ENCODE measurements at regions not wholly inside any gene's neighbourhood (a gene's known extent, or its start where the extent isn't known, plus 50 kb on each side); places are given as distances from the start of the nearest gene placed in this dataset.

GRCh38 chr10:125264757-125265578, 104.6 kb upstream of the CTBP2 start:
- CTCF ChIA-PET, result no interaction called here
- no peaks in the 10 kb centered on the region for H3K4me1 ChIP-seq (ENCODE audit: control insufficient read depth, insufficient read depth, low read length)
- intact Hi-C loops (cut with micrococcal nuclease; ENCODE audit: unreplicated experiment) (no loop called here), in situ Hi-C loops (cut with MboI) (no loop called here)
- H4K20me1 ChIP-seq (ENCODE audit: control insufficient read depth, insufficient read depth), result no peaks in the 10 kb centered on the region; the same call in 1 of the 2 replicates
- no peak overlapping the region for H3K27ac ChIP-seq (ENCODE audit: control insufficient read depth, insufficient read depth)
- WGBS (ENCODE audit: insufficient coverage, insufficient replicate concordance, low lambda C conversion rate, missing lambda C conversion rate), result 24% methylated on average over 13 of the region's 13 CpGs
- H3K9me3 ChIP-seq (replicated peaks; ENCODE audit: control insufficient read depth, insufficient read depth, low read length), result no peaks in the 10 kb centered on the region; the same call in 2 of the 3 replicates
- H2AFZ ChIP-seq (ENCODE audit: control insufficient read depth, low read depth, low read length), result no peak overlapping the region
- peaks cover 0 to 3% of the 10 kb centered on the region in 2 experiments; a peak in 1 of 4 replicates for H3K27me3 ChIP-seq (replicated peaks in 1 of 2; ENCODE audit: control insufficient read depth in 2 of 2, insufficient read depth in 2 of 2, low read length in 1 of 2)
- no peak overlapping the region for H3K4me3 ChIP-seq
- H3K9ac ChIP-seq (ENCODE audit: control insufficient read depth, insufficient read depth, low read length), result no peak overlapping the region
- H3K79me2 ChIP-seq (ENCODE audit: control insufficient read depth, insufficient read depth, low read length), result no peaks in the 10 kb centered on the region
- no peak for ATAC-seq
- H3K36me3 ChIP-seq (ENCODE audit: control insufficient read depth in 2 of 2, insufficient read depth in 2 of 2, low read length in 1 of 2), result no peaks in the 10 kb centered on the region
- H3K4me2 ChIP-seq (ENCODE audit: control insufficient read depth, insufficient read depth), result no peak overlapping the region
- TF ChIP-seq KAT2A (conservative IDR thresholded peaks at IDR 0.05; ENCODE audit: control insufficient read depth, low read depth, low read length) (no peak), EZH2 (IDR thresholded peaks at IDR 0.05; ENCODE audit: borderline replicate concordance, control insufficient read depth, low read depth, low read length) (no peak), SMARCA5 (IDR thresholded peaks at IDR 0.05) (no peak), ZNF622 (IDR thresholded peaks at IDR 0.05) (no peak), RCOR1 (conservative IDR thresholded peaks at IDR 0.05; ENCODE audit: low read depth, low read length) (no peak), FOXM1 (IDR thresholded peaks at IDR 0.05; ENCODE audit: low read depth, low read length) (no peak), ZBTB11 (CRISPR knock-in tag; IDR thresholded peaks at IDR 0.05) (no peak), ZSCAN29 (IDR thresholded peaks at IDR 0.05) (no peak), YY1 (IDR thresholded peaks at IDR 0.05; ENCODE audit: low read depth, low read length) (no peak)
- no peak for FAIRE-seq
- RAD21 ChIA-PET (ENCODE audit: unreplicated experiment), result no interaction called here
- DNase-seq (ENCODE audit: low read depth, low spot score), result no peak
- SMC1A ChIA-PET (ENCODE audit: uncharacterized antibody, unreplicated experiment), result no interaction called here
- POLR2A ChIA-PET, result interaction anchor here (0.6 kb wide), 1 partner anchor 12 kb away, joined by 5 read pairs; no protein-coding TSS in a partner anchor
- BruUV-seq (replicated peaks), result no TSS peak
